Kidney (tissue), 13 donors: ENCODE measurements at regions not wholly inside any gene's neighbourhood (a gene's known extent, or its start where the extent isn't known, plus 50 kb on each side); places are given as distances from the start of the nearest gene placed in this dataset.

Experiments
- DNase-seq, 5 donors: peaks; one replicate each; pipeline ENCODE4 v3.0.0-alpha.2; 2013 to 2020
- FAIRE-seq: peaks from 2 replicates; lab custom pipeline; 2012; peaks lifted over from hg19 to GRCh38; lab: Jason Lieb, UNC
- H3K27ac ChIP-seq, 2 donors: one replicate each; pipeline ENCODE4 v1.7.0; 2013; ENCODE audit warnings: low read depth in 2 of 2, low read length in 2 of 2, inconsistent platforms in 1 of 2
- H3K27me3 ChIP-seq: one replicate; pipeline ENCODE4 v1.7.1; 2013; ENCODE audit warnings: low read length, inconsistent platforms; ENCODE audit not compliant: control insufficient read depth, insufficient read depth
- H3K36me3 ChIP-seq, 3 donors: one replicate each; pipeline versions ENCODE4 v1.7.0 to v1.7.1; 2013; ENCODE audit warnings: low read length in 3 of 3, control low read depth in 1 of 3, inconsistent platforms in 1 of 3; ENCODE audit not compliant: insufficient read depth in 3 of 3, control insufficient read depth in 2 of 3
- H3K4me1 ChIP-seq, 3 donors: one replicate each; pipeline versions ENCODE4 v1.7.0 to v1.7.1; 2013; ENCODE audit warnings: low read length in 3 of 3, inconsistent platforms in 1 of 3, low read depth in 1 of 3; ENCODE audit not compliant: control insufficient read depth in 2 of 3, insufficient read depth in 2 of 3
- H3K4me3 ChIP-seq, 3 donors: one replicate each; pipeline versions ENCODE4 v1.7.0 to v1.8.1; 2013; ENCODE audit warnings: low read length in 3 of 3, control low read depth in 1 of 3, inconsistent platforms in 1 of 3
- H3K9ac ChIP-seq, 3 donors: one replicate each; pipeline versions ENCODE4 v1.7.0 to v1.7.1; 2013; ENCODE audit warnings: low read length in 3 of 3, control low read depth in 1 of 3, inconsistent platforms in 1 of 3
- H3K9me3 ChIP-seq, 3 donors: one replicate each; pipeline versions ENCODE4 v1.7.0 to v1.7.1; 2013; ENCODE audit warnings: low read length in 3 of 3, control low read depth in 1 of 3, inconsistent platforms in 1 of 3; ENCODE audit not compliant: control insufficient read depth in 2 of 3, insufficient read depth in 1 of 3
- CTCF ChIP-seq: IDR thresholded peaks from 3 replicates; pipeline ENCODE4 v1.5.1; 2012; ENCODE audit warnings: mild to moderate bottlenecking, moderate library complexity, borderline replicate concordance; ENCODE audit not compliant: insufficient read depth; ENCODE audit errors: extremely low read depth
- intact Hi-C: fragments of 100-400 bp; cut with DNase I; formaldehyde crosslinking; loops from one replicate; pipeline ENCODE4 v1.11.1; 2022
- donor health status: control.
- donor health status: control.
- donor health status: control.
- donor health status: control.
- donor health status: control.
- donor health status: DM: yes; HTN: yes; CAD: no.
- donor health status: Normal renal cell carcinoma (clear cell type).

DNA sequence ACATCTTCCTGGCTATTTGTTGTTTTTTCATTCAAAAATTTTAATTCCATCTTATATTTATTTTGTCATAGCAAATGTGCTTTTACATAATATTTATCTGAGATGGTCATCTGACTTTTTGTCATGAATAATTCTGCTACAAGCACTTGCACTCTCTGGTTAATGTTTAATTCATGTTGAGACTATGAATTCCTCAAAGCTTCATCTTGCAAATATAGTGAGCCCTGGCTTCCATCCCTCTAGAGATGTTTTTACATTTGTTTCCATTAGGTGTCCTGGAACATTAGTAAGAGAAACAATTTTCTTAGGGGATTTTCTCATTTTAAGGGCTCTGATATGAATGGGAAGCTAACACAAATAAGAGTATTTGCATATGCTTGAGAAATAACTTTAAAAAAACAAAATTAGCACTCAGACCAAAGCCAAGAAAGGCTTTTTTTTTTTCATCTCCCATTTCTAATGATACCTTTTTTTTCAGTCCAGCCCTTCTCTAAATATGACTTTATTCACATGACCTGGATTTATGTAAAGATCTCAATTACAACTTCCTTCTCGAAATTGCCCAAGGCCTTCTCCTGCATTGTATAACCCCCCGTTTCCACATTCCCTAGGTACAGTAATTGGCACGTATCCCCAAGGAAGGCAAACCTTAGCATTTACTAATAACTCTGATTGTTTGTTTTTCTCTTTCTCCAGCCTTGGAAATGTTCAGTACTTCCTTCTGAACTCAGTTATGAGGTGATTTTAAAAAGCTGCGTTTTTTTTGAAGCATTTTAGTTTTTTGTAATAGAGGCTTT lies 797.0 kb upstream of the GJE1 start:
- intact Hi-C loops: no loop called here
- TF ChIP-seq CTCF: no peak
- no peak overlapping the region for H3K4me3 ChIP-seq
- no peaks in the 10 kb centered on the region for H3K9me3 ChIP-seq
- DNase-seq (peak in 1 of 5 donors; percentile 1), FAIRE-seq (peak; percentile 66)
- no peaks in the 10 kb centered on the region for H3K27me3 ChIP-seq
- H3K4me1 ChIP-seq: no peaks in the 10 kb centered on the region
- H3K9ac ChIP-seq: no peak overlapping the region
- H3K27ac ChIP-seq: no peak overlapping the region
- no peaks in the 10 kb centered on the region for H3K36me3 ChIP-seq

- H3K27ac ChIP-seq: no peak overlapping the region
- no peak for TF ChIP-seq CTCF
- DNase-seq (no peak), FAIRE-seq (no peak)
- no peaks in the 10 kb centered on the region for H3K36me3 ChIP-seq
- H3K4me3 ChIP-seq: no peak overlapping the region
- H3K9me3 ChIP-seq: no peaks in the 10 kb centered on the region
- H3K9ac ChIP-seq: no peak overlapping the region
- H3K4me1 ChIP-seq: no peaks in the 10 kb centered on the region
- no peaks in the 10 kb centered on the region for H3K27me3 ChIP-seq
- intact Hi-C loops: no loop called here
These were observed 805.8 kb upstream of the GJE1 start for GRCh38 chr6:141326925-141327324.

DNA sequence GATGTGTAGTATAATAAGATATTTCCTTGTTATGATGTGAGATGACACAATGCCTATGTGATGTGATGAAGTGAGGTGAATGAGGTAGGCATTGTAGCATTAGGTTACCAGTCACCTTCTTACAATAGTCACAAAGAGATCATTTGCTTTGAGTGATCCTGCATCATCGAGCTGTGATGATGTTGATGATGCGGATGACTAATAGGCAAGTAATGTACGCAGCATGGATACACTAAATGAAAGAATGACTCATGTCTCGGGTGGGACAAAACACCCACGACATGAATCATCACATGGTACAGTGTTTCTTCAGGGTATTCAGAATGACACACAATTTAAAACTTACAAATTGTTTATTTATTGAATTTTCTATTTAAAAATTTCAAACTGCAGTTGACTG lies 806.3 kb upstream of the GJE1 start:
- intact Hi-C loops: no loop called here
- H3K27me3 ChIP-seq: no peaks in the 10 kb centered on the region
- H3K27ac ChIP-seq: no peak overlapping the region
- H3K4me1 ChIP-seq: no peaks in the 10 kb centered on the region
- TF ChIP-seq CTCF: no peak
- no peaks in the 10 kb centered on the region for H3K36me3 ChIP-seq
- no peak overlapping the region for H3K9ac ChIP-seq
- H3K4me3 ChIP-seq: peak overlapping the region in 1 of 3 donors; percentile 25
- FAIRE-seq (no peak), DNase-seq (no peak)
- no peaks in the 10 kb centered on the region for H3K9me3 ChIP-seq
